ENCODE measurements at regions not wholly inside any gene's neighbourhood (a gene's known extent, or its start where the extent isn't known, plus 50 kb on each side); places are given as distances from the start of the nearest gene placed in this dataset.

DNA sequence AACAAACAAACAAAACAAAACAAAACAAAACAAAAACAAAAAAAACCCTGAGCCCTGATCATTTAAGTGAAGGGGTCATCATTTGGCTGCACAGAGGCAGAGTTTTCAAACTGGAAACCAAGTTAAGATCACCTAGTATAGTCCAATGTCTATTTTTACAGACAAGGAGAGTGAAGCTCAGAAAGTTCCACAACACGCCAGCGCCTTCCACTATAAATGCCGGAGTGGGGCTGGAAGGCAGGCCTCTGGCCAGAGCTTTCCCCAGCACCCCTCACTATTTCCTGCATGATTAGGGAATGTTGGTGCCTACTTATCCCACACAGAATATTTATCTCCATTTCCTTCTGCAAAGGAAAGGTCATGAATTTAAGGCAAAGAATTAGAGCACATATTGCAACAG is 319.7 kb upstream of the WWC1 start:
- no peak for DNase-seq (ENCODE audit: low read depth in 4 of 4, low spot score in 3 of 4)

DNA sequence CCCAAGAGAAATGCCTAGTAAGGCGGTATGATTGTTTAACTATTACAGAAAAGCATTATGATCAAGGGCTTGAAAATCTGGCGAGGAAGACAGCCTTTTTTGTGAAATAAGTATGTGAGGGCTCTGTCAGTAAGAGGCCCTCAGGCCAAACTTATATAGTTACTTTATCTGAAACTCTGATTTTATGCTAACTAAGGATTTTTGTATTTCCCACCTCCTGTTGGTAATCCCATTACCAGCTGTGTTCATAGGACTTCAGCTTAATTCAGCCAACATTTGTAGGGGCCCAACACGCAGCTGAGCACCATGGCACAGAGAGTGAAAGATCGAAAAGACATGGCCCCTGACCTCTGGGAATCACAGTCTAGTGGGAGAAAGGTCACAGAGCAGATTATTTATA is 318.3 kb upstream of the WWC1 start:
- no peak for DNase-seq (ENCODE audit: low read depth in 4 of 4, low spot score in 3 of 4)

GRCh38 chr5:167984951-167985350 is 306.5 kb upstream of the WWC1 start:
- DNase-seq (ENCODE audit: low read depth in 4 of 4, low spot score in 3 of 4) = peak in 1 of 4 donors; percentile 34

- no peak for DNase-seq (ENCODE audit: low read depth in 4 of 4, low spot score in 3 of 4)
Measured at GRCh38 chr5:167985373-167985772, 306.1 kb upstream of the WWC1 start.

- DNase-seq (ENCODE audit: low read depth in 4 of 4, low spot score in 3 of 4) = no peak
Measured at GRCh38 chr5:167987490-167988280, 303.8 kb upstream of the WWC1 start.

GRCh38 chr5:167992868-167993267 is 298.6 kb upstream of the WWC1 start:
- DNase-seq (ENCODE audit: low read depth in 4 of 4, low spot score in 3 of 4) = no peak

DNA sequence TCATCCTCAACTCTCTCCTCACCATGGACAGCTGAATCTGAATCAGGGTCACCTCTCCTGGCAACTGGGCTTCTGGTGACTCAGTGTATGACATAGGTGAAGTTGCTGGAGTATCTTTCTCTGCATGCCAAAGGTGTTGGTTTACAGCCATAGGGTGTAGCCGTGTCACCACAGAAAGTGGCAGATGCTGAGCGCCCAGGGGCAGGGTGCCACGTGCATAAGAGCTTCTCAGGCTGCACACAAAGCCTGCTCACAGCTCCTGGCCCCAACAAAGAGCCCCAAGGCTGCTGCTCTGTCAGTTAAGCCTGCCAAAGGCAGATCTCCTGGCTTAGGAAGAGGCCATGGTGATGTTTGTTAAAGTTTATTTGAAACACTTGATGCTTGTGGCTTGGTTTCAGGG is 297.7 kb upstream of the WWC1 start:
- DNase-seq (ENCODE audit: low read depth in 4 of 4, low spot score in 3 of 4) = no peak

DNA sequence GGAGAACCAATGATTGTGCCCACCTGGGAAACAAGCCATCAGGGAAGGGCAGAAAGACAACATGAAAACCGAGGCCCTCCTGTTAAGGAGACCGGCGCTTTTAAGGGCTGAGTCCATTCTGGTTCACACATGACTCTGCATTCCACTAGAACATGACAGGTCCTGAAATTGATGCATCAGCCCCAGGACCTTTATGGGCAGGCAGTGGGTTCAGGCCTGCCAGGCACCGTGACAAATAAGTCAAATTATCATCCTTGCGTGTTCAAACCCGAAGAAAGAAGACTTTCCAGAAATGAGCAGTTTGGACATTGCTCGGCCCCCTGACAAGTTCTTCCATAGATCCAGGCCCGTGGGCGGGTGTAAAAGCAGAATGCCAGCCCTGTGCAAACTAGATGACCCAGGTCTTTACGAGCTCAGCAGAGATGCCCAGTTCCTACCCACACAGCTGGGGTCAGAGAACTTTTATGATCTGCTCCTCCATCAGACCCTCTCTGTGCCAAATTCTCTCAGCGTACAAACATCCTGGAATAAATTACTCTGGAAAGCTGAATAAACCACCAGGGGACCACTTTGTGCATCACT is 295.5 kb upstream of the WWC1 start:
- DNase-seq (ENCODE audit: low read depth in 4 of 4, low spot score in 3 of 4) = no peak

GRCh38 chr5:167998148-167998767 is 293.2 kb upstream of the WWC1 start:
- DNase-seq (ENCODE audit: low read depth in 4 of 4, low spot score in 3 of 4) = no peak

GRCh38 chr5:167999182-167999581 is 292.3 kb upstream of the WWC1 start:
- no peak for DNase-seq (ENCODE audit: low read depth in 4 of 4, low spot score in 3 of 4)

- no peak for DNase-seq (ENCODE audit: low read depth in 4 of 4, low spot score in 3 of 4)
Measured at GRCh38 chr5:168001318-168001717, 290.1 kb upstream of the WWC1 start.

- no peak for DNase-seq (ENCODE audit: low read depth in 4 of 4, low spot score in 3 of 4)
Measured at GRCh38 chr5:168002116-168002515, 289.3 kb upstream of the WWC1 start.

- no peak for DNase-seq (ENCODE audit: low read depth in 4 of 4, low spot score in 3 of 4)
Measured at GRCh38 chr5:168005093-168005492, 286.4 kb upstream of the WWC1 start.

GRCh38 chr5:168005936-168006335 is 285.5 kb upstream of the WWC1 start:
- no peak for DNase-seq (ENCODE audit: low read depth in 4 of 4, low spot score in 3 of 4)

GRCh38 chr5:168006456-168007130 is 284.9 kb upstream of the WWC1 start:
- no peak for DNase-seq (ENCODE audit: low read depth in 4 of 4, low spot score in 3 of 4)

- no peak for DNase-seq (ENCODE audit: low read depth in 4 of 4, low spot score in 3 of 4)
Measured at GRCh38 chr5:168007286-168007685, 284.2 kb upstream of the WWC1 start.

- no peak for DNase-seq (ENCODE audit: low read depth in 4 of 4, low spot score in 3 of 4)
Measured at GRCh38 chr5:168008555-168008954, 282.9 kb upstream of the WWC1 start.

DNA sequence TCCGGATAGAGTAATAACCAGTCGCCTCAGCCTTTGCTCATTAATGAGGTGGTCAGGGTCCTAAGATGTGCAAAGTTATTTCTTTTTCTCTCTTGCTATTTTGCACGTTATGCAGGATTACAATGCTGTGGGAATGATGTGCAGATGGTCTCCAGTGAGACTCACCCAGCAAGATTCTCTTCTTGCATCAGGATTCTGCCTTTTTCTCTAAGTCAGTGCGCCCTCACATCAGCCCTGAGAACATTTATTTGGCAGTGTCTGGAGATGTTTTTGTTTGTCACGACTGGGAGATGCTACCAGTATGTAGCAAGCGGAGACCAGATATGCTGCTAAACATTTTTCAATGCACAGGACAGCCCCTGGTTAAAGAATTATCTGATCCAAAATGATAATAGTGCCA is 280.3 kb upstream of the WWC1 start:
- no peak for DNase-seq (ENCODE audit: low read depth in 4 of 4, low spot score in 3 of 4)

GRCh38 chr5:168012006-168012405 is 279.4 kb upstream of the WWC1 start:
- DNase-seq (ENCODE audit: low read depth in 4 of 4, low spot score in 3 of 4) = no peak

DNA sequence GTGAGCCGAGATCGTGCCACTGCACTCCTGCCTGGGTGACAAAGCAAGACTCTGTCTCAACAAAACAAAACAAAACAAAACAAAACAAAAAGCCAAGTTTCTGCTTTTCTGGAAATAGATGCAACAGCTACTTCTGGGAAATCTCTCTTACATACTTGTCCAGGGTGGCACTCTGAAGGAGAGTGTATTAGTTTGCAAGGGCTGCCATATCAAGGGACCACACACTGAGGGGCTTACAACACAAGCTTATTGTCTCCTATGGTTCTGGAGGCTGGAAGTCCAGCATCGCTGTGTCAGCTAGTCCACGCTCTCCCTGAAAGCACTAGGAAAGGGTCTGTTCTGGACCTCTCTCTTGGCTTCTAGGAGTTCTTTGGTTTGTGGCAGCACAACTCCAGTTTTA is 277.9 kb upstream of the WWC1 start:
- no peak for DNase-seq (ENCODE audit: low read depth in 4 of 4, low spot score in 3 of 4)

GRCh38 chr5:168014433-168015123 is 276.9 kb upstream of the WWC1 start:
- DNase-seq (ENCODE audit: low read depth in 4 of 4, low spot score in 3 of 4) = no peak
